CD14-positive monocyte (primary cell): ENCODE measurements at regions not wholly inside any gene's neighbourhood (a gene's known extent, or its start where the extent isn't known, plus 50 kb on each side); places are given as distances from the start of the nearest gene placed in this dataset.

ENCODE experiments used
- DNase-seq, 3 donors: peaks; one replicate each; pipeline ENCODE4 v3.0.0-alpha.2; 2011 to 2022
- H2AFZ ChIP-seq: 2 replicates; pipeline ENCODE4 v1.6.0; 2012; ENCODE audit warnings: mild to moderate bottlenecking, low read depth, low read length, inconsistent platforms; ENCODE audit not compliant: insufficient read depth, poor library complexity, severe bottlenecking
- H3K27ac ChIP-seq, 2 donors: 1 replicate in 1 of 2; 2 replicates in 1 of 2; pipeline ENCODE4 v1.5.1; 2012 to 2013; ENCODE audit warnings: low read length in 2 of 2, control low read depth in 1 of 2, inconsistent platforms in 1 of 2, low read depth in 1 of 2, mild to moderate bottlenecking in 1 of 2
- H3K27me3 ChIP-seq, 2 donors: one replicate each; pipeline versions ENCODE4 v1.6.0 to v1.6.1; 2011 to 2013; ENCODE audit warnings: low read length in 2 of 2; ENCODE audit not compliant: control insufficient read depth in 2 of 2, insufficient read depth in 2 of 2
- H3K36me3 ChIP-seq, 2 donors: replicated peaks in 1 of 2; 1 replicate in 1 of 2; 2 replicates in 1 of 2; pipeline versions ENCODE4 v1.5.1 to v1.6.1; 2012 to 2013; ENCODE audit warnings: low read length in 2 of 2, control low read depth in 1 of 2, inconsistent platforms in 1 of 2, mild to moderate bottlenecking in 1 of 2; ENCODE audit not compliant: insufficient read depth in 2 of 2, control insufficient read depth in 1 of 2
- H3K4me1 ChIP-seq, 2 donors: 1 replicate in 1 of 2; 2 replicates in 1 of 2; pipeline versions ENCODE4 v1.5.1 to v1.6.1; 2012 to 2013; ENCODE audit warnings: low read length in 2 of 2, control low read depth in 1 of 2, inconsistent platforms in 1 of 2, mild to moderate bottlenecking in 1 of 2, moderate library complexity in 1 of 2; ENCODE audit not compliant: insufficient read depth in 2 of 2, control insufficient read depth in 1 of 2
- H3K4me2 ChIP-seq: replicated peaks from 2 replicates; pipeline ENCODE3; 2012; ENCODE audit warnings: low read length, moderate library complexity, mild to moderate bottlenecking; ENCODE audit not compliant: poor library complexity, severe bottlenecking; ENCODE audit errors: extremely low read depth
- H3K4me3 ChIP-seq, 3 experiments: fragments of 200-600 bp in 1 of 3; sonication (generic) in 1 of 3; replicated peaks in 1 of 3; 1 replicate in 2 of 3; 2 replicates in 1 of 3; pipeline ENCODE4 v1.5.1; 2011 to 2013; ENCODE audit warnings: low read length in 3 of 3, mild to moderate bottlenecking in 3 of 3, control low read depth in 2 of 3, low read depth in 2 of 3, inconsistent platforms in 1 of 3, moderate library complexity in 1 of 3
- H3K79me2 ChIP-seq: 2 replicates; pipeline ENCODE4 v1.6.0; 2012; ENCODE audit warnings: mild to moderate bottlenecking, control low read depth, inconsistent platforms, low read length, moderate library complexity; ENCODE audit not compliant: insufficient read depth
- H3K9ac ChIP-seq: 2 replicates; pipeline ENCODE4 v1.6.0; 2017; ENCODE audit warnings: low read length, mild to moderate bottlenecking; ENCODE audit not compliant: insufficient read depth, poor library complexity, severe bottlenecking
- H3K9me3 ChIP-seq, 2 donors: replicated peaks in 1 of 2; 1 replicate in 1 of 2; 2 replicates in 1 of 2; pipeline versions ENCODE4 v1.5.1 to v1.6.1; 2012 to 2013; ENCODE audit warnings: low read length in 2 of 2, control low read depth in 1 of 2; ENCODE audit not compliant: control insufficient read depth in 1 of 2, insufficient read depth in 1 of 2
- H4K20me1 ChIP-seq: 2 replicates; pipeline ENCODE4 v1.6.0; 2012; ENCODE audit warnings: mild to moderate bottlenecking, low read length, control low read depth, moderate library complexity; ENCODE audit not compliant: insufficient read depth
- H3K27ac Mint-ChIP-seq, 7 donors: one replicate each; pipeline ENCODE4 v1.8.0; 2020; ENCODE audit warnings: mild to moderate bottlenecking in 7 of 7, mixed read lengths in 7 of 7, moderate library complexity in 6 of 7, inconsistent platforms in 2 of 7
- H3K27me3 Mint-ChIP-seq, 3 donors: one replicate each; pipeline ENCODE4 v1.8.0; 2021 to 2022; ENCODE audit warnings: low read depth in 3 of 3, mild to moderate bottlenecking in 3 of 3, mixed read lengths in 3 of 3, moderate library complexity in 3 of 3, inconsistent platforms in 1 of 3
- H3K36me3 Mint-ChIP-seq, 2 donors: one replicate each; pipeline ENCODE4 v1.8.0; 2020; ENCODE audit warnings: mixed read lengths in 2 of 2, inconsistent platforms in 1 of 2, mild to moderate bottlenecking in 1 of 2
- H3K4me1 Mint-ChIP-seq: one replicate; pipeline ENCODE4 v1.8.0; 2020; ENCODE audit warnings: mild to moderate bottlenecking, mixed read lengths
- H3K4me3 Mint-ChIP-seq, 2 donors: one replicate each; pipeline ENCODE4 v1.8.0; 2020; ENCODE audit warnings: mild to moderate bottlenecking in 2 of 2, mixed read lengths in 2 of 2, moderate library complexity in 1 of 2
- H3K9me3 Mint-ChIP-seq, 7 donors: one replicate each; pipeline ENCODE4 v1.8.0; 2020 to 2022; ENCODE audit warnings: mixed read lengths in 7 of 7, mild to moderate bottlenecking in 6 of 7, moderate library complexity in 6 of 7, inconsistent platforms in 2 of 7
- WGBS: methylation state at CpG from one replicate; pipeline ENCODE4 v1.1.5; 2013; ENCODE audit warnings: missing lambda C conversion rate; ENCODE audit not compliant: insufficient coverage; 5-methylcytosine and 5-hydroxymethylcytosine counted together
- intact Hi-C, 2 donors: fragments of 100-400 bp; cut with micrococcal nuclease; formaldehyde crosslinking; loops; one replicate each; pipeline versions ENCODE4 v1.15.0 to v1.15.1; 2023
- TF ChIP-seq, protein P1 (sequence below): fragments of 200-600 bp; IDR thresholded peaks from one replicate; pipeline ENCODE4 v1.8.0; 2022; ENCODE audit warnings: antibody characterized with exemption, mild to moderate bottlenecking

DNA sequence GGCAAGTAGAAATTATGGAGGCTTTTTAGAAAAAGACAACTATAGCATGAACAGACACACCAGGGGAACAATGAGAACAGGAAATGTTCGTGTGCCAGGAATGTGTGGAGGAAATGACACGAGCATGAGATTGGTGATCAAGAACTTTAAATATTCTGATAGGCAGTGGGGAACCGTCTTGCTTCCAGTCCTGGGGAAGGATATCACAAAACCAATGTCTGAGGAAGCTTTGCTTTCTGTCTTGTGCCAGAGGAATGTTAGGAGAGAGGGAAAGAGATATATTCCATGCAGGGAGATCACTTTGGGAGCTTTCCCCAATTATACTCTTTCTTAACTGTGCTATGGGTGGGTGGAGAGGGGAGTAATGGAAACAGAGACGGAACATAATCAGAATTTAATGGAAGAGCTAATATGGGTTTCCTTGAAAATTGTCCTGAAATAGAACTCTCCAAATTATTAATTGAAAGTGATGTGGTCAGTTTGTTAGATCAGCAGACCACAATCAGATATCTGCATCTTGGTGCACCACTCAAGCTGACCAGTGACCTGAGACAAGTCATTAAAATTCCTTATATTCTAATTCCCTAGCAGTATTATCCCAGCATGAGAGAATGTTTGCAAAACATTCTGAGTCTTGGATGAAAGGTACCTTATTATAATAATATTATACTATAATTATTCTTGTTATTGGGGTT, 178.2 kb downstream of the SOX4 start:
- 33% methylated on average over 2 of the region's 4 CpGs for WGBS
- intact Hi-C loops: no loop called here
- no peak overlapping the region for H3K4me2 ChIP-seq
- H3K27ac Mint-ChIP-seq: no peak overlapping the region
- H3K9me3 ChIP-seq: no peaks in the 10 kb centered on the region
- peaks cover 6% of the 10 kb centered on the region for H3K4me1 Mint-ChIP-seq
- no peaks in the 10 kb centered on the region for H4K20me1 ChIP-seq
- H3K4me3 Mint-ChIP-seq: no peak overlapping the region
- no peaks in the 10 kb centered on the region for H3K36me3 ChIP-seq
- peaks cover 0 to 4% (median 0%) of the 10 kb centered on the region in 7 donors for H3K9me3 Mint-ChIP-seq
- no peak overlapping the region for H3K27ac ChIP-seq
- no peak overlapping the region for H2AFZ ChIP-seq
- H3K4me1 ChIP-seq: no peaks in the 10 kb centered on the region
- TF ChIP-seq, protein P1, sequence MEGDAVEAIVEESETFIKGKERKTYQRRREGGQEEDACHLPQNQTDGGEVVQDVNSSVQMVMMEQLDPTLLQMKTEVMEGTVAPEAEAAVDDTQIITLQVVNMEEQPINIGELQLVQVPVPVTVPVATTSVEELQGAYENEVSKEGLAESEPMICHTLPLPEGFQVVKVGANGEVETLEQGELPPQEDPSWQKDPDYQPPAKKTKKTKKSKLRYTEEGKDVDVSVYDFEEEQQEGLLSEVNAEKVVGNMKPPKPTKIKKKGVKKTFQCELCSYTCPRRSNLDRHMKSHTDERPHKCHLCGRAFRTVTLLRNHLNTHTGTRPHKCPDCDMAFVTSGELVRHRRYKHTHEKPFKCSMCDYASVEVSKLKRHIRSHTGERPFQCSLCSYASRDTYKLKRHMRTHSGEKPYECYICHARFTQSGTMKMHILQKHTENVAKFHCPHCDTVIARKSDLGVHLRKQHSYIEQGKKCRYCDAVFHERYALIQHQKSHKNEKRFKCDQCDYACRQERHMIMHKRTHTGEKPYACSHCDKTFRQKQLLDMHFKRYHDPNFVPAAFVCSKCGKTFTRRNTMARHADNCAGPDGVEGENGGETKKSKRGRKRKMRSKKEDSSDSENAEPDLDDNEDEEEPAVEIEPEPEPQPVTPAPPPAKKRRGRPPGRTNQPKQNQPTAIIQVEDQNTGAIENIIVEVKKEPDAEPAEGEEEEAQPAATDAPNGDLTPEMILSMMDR: no peak
- H3K79me2 ChIP-seq: no peaks in the 10 kb centered on the region
- H3K9ac ChIP-seq: no peak overlapping the region
- no peaks in the 10 kb centered on the region for H3K36me3 Mint-ChIP-seq
- H3K4me3 ChIP-seq: no peak overlapping the region
- no peaks in the 10 kb centered on the region for H3K27me3 ChIP-seq
- DNase-seq: no peak
- H3K27me3 Mint-ChIP-seq: no peaks in the 10 kb centered on the region

DNA sequence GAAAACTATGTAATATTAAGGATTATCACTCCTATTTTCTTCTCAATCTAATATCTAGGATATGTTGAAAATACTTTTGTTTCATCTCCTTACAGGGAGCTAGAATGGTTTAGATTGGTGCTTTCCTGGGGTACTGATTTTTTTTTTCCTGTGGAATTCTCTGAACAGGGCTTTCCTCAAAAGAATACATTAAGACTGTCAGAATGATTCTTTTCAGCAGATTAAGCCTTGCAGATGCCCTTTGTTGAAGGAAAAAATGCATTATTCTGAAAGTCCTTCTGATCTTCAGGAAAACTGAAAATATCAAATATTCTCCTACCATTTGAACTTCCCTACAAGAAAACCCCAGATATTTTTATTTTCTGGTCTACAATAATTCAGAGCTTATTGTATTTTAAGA, 178.9 kb downstream of the SOX4 start:
- Histone ChIP-seq H3K27ac (no peak overlapping the region), H3K4me3 (no peak overlapping the region), H2AFZ (no peak overlapping the region), H3K4me1 (no peaks in the 10 kb centered on the region), H3K4me2 (no peak overlapping the region), H4K20me1 (no peaks in the 10 kb centered on the region), H3K36me3 (no peaks in the 10 kb centered on the region), H3K79me2 (no peaks in the 10 kb centered on the region), H3K9me3 (no peaks in the 10 kb centered on the region), H3K27me3 (no peaks in the 10 kb centered on the region), H3K9ac (no peak overlapping the region)
- no peak for DNase-seq
- TF ChIP-seq, protein P1: no peak
- no peak overlapping the region for H3K4me3 Mint-ChIP-seq
- no peak overlapping the region for H3K27ac Mint-ChIP-seq
- peaks cover 6% of the 10 kb centered on the region for H3K4me1 Mint-ChIP-seq
- peaks cover 0 to 4% (median 0%) of the 10 kb centered on the region in 7 donors for H3K9me3 Mint-ChIP-seq
- intact Hi-C loops: no loop called here
- no peaks in the 10 kb centered on the region for H3K27me3 Mint-ChIP-seq
- no peaks in the 10 kb centered on the region for H3K36me3 Mint-ChIP-seq
